HepG2 (cell line): ENCODE measurements at regions not wholly inside any gene's neighbourhood (a gene's known extent, or its start where the extent isn't known, plus 50 kb on each side); places are given as distances from the start of the nearest gene placed in this dataset.
A peak's percentile ranks its signal among the peaks of the same experiment; 100 is the strongest.

ENCODE experiments used
- ATAC-seq: fragments of 200-7000 bp; cut with Tn5 transposase; 3 replicates; pipeline ENCODE4 v1.9.1; 2020; ENCODE audit warnings: mild to moderate bottlenecking, moderate library complexity
- BruUV-seq: library from RNA; stranded (reverse); fragments of 400-500 nt; replicated peaks from 2 replicates; lab custom pipeline; 2021; lab: Mats Ljungman, UMichigan
- CTCF ChIA-PET: fragments of 300-600 bp; formaldehyde crosslinking; extraction: SDS; loops from one replicate; lab custom pipeline; 2021; ENCODE audit warnings: low total read pairs, inconsistent platforms, low intra/inter-chr PET ratio; lab: Yijun Ruan, JAX
- POLR2A ChIA-PET: fragments of 350-600 bp; sonication (Branson Sonifier 250); formaldehyde crosslinking; loops from one replicate; lab custom pipeline; 2020; ENCODE audit warnings: antibody characterized with exemption, inconsistent platforms; lab: Yijun Ruan, JAX
- DNase-seq: peaks from one replicate; pipeline ENCODE4 v3.0.0-alpha.2; 2015; ENCODE audit warnings: low spot score
- FAIRE-seq: peaks from 3 replicates; lab custom pipeline; 2011; peaks lifted over from hg19 to GRCh38; lab: Jason Lieb, UNC
- H2AFZ ChIP-seq: one replicate; pipeline ENCODE4 v1.6.1; 2011; ENCODE audit warnings: low read length, inconsistent platforms
- H3K27ac ChIP-seq: fragments of 300-600 bp; 3 replicates; pipeline ENCODE4 v1.8.0; 2011; ENCODE audit warnings: mixed run types, mild to moderate bottlenecking, mixed read lengths, low read length, inconsistent platforms; ENCODE audit not compliant: insufficient read depth; ENCODE audit errors: extremely low read length
- H3K27me3 ChIP-seq, 2 experiments: fragments of 200-600 bp in 1 of 2; 2 replicates in 1 of 2; 3 replicates in 1 of 2; pipeline versions ENCODE4 v1.6.0 to v1.8.0; 2011; ENCODE audit warnings: low read length in 2 of 2, mild to moderate bottlenecking in 2 of 2, moderate library complexity in 2 of 2, inconsistent platforms in 1 of 2; ENCODE audit not compliant: insufficient read depth in 2 of 2, control insufficient read depth in 1 of 2
- H3K36me3 ChIP-seq, 2 experiments: fragments of 200-600 bp in 1 of 2; replicated peaks in 1 of 2; 2 replicates in 1 of 2; 3 replicates in 1 of 2; pipeline versions ENCODE4 v1.5.1 to v1.8.0; 2011; ENCODE audit warnings: low read length in 2 of 2, inconsistent platforms in 1 of 2; ENCODE audit not compliant: insufficient read depth in 2 of 2, control insufficient read depth in 1 of 2
- H3K4me1 ChIP-seq: 2 replicates; pipeline ENCODE4 v1.5.1; 2012; ENCODE audit warnings: low read length, inconsistent platforms; ENCODE audit not compliant: insufficient read depth
- H3K4me2 ChIP-seq: 2 replicates; pipeline ENCODE4 v1.6.0; 2011; ENCODE audit warnings: low read depth, low read length, inconsistent platforms
- H3K4me3 ChIP-seq, 3 experiments: fragments of 200-600 bp in 1 of 3; sonication (generic), shearing (Covaris generic) in 1 of 3; replicated peaks in 1 of 3; 2 replicates each; pipeline ENCODE4 v1.5.1; 2011 to 2016; ENCODE audit warnings: low read length in 3 of 3, inconsistent platforms in 2 of 3, low read depth in 2 of 3, mild to moderate bottlenecking in 2 of 3, control low read depth in 1 of 3, mixed read lengths in 1 of 3; ENCODE audit not compliant: insufficient read depth in 1 of 3
- H3K79me2 ChIP-seq: one replicate; pipeline ENCODE4 v1.6.1; 2011; ENCODE audit warnings: low read length, inconsistent platforms; ENCODE audit not compliant: insufficient read depth
- H3K9ac ChIP-seq: 2 replicates; pipeline ENCODE4 v1.6.0; 2011; ENCODE audit warnings: mild to moderate bottlenecking, low read depth, low read length, inconsistent platforms; ENCODE audit not compliant: insufficient read depth
- H3K9me3 ChIP-seq: 2 replicates; pipeline ENCODE4 v1.5.1; 2012; ENCODE audit warnings: mild to moderate bottlenecking, low read length
- H4K20me1 ChIP-seq: 2 replicates; pipeline ENCODE4 v1.6.0; 2011; ENCODE audit warnings: inconsistent platforms, mild to moderate bottlenecking, low read length, moderate library complexity; ENCODE audit not compliant: insufficient read depth
- EP300 ChIP-seq, 3 experiments: sonication (generic) in 1 of 3; formaldehyde crosslinking in 1 of 3; IDR thresholded peaks; 2 replicates each; pipeline versions ENCODE4 v1.5.1 to v1.6.1; 2011 to 2020; ENCODE audit warnings: low read depth in 2 of 3, low read length in 2 of 3, borderline replicate concordance in 1 of 3, improper control_type of control experiment in 1 of 3, mild to moderate bottlenecking in 1 of 3, missing genetic modification reagents in 1 of 3, moderate library complexity in 1 of 3
- KLF11 ChIP-seq: IDR thresholded peaks from 2 replicates; pipeline ENCODE4 v1.6.1; 2016; ENCODE audit warnings: missing compliant biosample characterization
- RXRA ChIP-seq: sonication (generic); formaldehyde crosslinking; IDR thresholded peaks from 2 replicates; pipeline ENCODE4 v1.5.1; 2020; ENCODE audit warnings: missing genetic modification reagents
- SMC3 ChIP-seq: IDR thresholded peaks from 2 replicates; pipeline ENCODE4 v1.6.1; 2011; ENCODE audit warnings: low read length, improper control_type of control experiment
- SNAPC4 ChIP-seq: sonication (generic); formaldehyde crosslinking; IDR thresholded peaks from 2 replicates; pipeline ENCODE4 v1.4.0; 2020; ENCODE audit warnings: mild to moderate bottlenecking, missing genetic modification reagents
- SP4 ChIP-seq: sonication (generic); formaldehyde crosslinking; IDR thresholded peaks from 2 replicates; pipeline ENCODE4 v1.8.1; 2023; ENCODE audit warnings: mild to moderate bottlenecking, missing genetic modification reagents
- WGBS: methylation state at CpG from one replicate; pipeline ENCODE4 v1.1.6; 2017; ENCODE audit warnings: low lambda C conversion rate; 5-methylcytosine and 5-hydroxymethylcytosine counted together
- in situ Hi-C: cut with HindIII; loops from 2 replicates; pipeline ENCODE4 v1.10.0; 2017; ENCODE audit warnings: low pct_unique_long_range_greater_than_20kb; ENCODE audit not compliant: extremely low pct_ligation_motif_present
- intact Hi-C: fragments of 100-400 bp; cut with micrococcal nuclease; formaldehyde crosslinking; loops from one replicate; pipeline ENCODE4 v1.10.0; 2022; ENCODE audit not compliant: unreplicated experiment
- TF ChIP-seq, protein P1 (sequence below): fragments of 450-650 bp; IDR thresholded peaks from 2 replicates; pipeline ENCODE4 v1.6.1; 2016
- TF ChIP-seq, protein P2 (sequence below): sonication (generic); formaldehyde crosslinking; IDR thresholded peaks from 2 replicates; pipeline ENCODE4 v1.8.0; 2022; ENCODE audit warnings: missing genetic modification reagents, mild to moderate bottlenecking, inconsistent platforms, borderline replicate concordance
- TF ChIP-seq, protein P3 (sequence below): sonication (generic); formaldehyde crosslinking; IDR thresholded peaks from 2 replicates; pipeline ENCODE4 v1.5.0; 2020; ENCODE audit warnings: missing genetic modification reagents

DNA sequence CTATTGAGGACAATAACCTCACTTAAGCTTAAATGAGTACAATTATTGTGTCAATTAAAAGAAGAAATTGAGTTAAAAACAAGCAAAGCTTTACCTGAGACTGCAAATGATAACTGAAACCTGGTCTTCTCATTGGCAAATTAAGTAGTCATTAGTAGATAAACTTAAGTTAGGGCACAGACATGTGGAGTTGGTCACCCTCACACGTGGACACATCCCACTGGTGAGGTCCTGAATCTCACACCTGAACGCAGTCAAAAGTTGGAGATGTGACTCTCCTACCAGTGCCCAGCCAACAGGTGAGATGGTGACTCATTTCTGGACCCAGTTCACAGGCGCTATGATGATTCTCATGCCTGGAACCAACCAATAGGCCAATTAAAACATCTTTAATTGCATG, 311.6 kb downstream of the FOXL1 start:
- Histone ChIP-seq H3K9ac (no peak overlapping the region), H3K27me3 (peaks cover 5 to 43% of the 10 kb centered on the region in 2 experiments; a peak in 4 of 5 replicates), H3K4me2 (no peak overlapping the region), H3K4me3 (no peak overlapping the region), H3K36me3 (no peaks in the 10 kb centered on the region), H3K79me2 (no peaks in the 10 kb centered on the region)
- intact Hi-C loops = no loop called here
- no peak for DNase-seq
- POLR2A ChIA-PET = no interaction called here
- FAIRE-seq = no peak
- 0% methylated on average over 2 of the region's 3 CpGs for WGBS
- TF ChIP-seq, protein P1, sequence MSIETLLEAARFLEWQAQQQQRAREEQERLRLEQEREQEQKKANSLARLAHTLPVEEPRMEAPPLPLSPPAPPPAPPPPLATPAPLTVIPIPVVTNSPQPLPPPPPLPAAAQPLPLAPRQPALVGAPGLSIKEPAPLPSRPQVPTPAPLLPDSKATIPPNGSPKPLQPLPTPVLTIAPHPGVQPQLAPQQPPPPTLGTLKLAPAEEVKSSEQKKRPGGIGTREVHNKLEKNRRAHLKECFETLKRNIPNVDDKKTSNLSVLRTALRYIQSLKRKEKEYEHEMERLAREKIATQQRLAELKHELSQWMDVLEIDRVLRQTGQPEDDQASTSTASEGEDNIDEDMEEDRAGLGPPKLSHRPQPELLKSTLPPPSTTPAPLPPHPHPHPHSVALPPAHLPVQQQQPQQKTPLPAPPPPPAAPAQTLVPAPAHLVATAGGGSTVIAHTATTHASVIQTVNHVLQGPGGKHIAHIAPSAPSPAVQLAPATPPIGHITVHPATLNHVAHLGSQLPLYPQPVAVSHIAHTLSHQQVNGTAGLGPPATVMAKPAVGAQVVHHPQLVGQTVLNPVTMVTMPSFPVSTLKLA = peak; percentile 96
- TF ChIP-seq, protein P2, sequence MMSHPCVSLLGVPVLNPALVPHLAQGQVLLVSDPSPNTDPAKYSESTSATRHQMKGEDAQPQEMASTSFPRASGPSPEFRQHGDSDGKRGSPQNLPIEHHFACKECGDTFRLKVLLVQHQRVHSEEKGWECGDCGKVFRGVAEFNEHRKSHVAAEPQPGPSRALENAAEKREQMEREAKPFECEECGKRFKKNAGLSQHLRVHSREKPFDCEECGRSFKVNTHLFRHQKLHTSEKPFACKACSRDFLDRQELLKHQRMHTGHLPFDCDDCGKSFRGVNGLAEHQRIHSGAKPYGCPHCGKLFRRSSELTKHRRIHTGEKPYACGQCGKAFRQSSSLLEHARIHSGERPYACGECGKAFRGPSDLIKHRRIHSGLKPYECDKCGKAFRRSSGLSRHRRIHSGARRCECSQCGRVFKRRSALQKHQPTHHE (CRISPR knock-in tag) = no peak
- TF ChIP-seq, all 625 proteins: peak for 1
- Histone ChIP-seq H3K27ac (no peak overlapping the region), H2AFZ (no peak overlapping the region), H4K20me1 (no peaks in the 10 kb centered on the region), H3K4me1 (no peaks in the 10 kb centered on the region), H3K9me3 (no peaks in the 10 kb centered on the region)
- in situ Hi-C loops = no loop called here
- BruUV-seq = no TSS peak
- CTCF ChIA-PET = no interaction called here
- ATAC-seq = no peak

DNA sequence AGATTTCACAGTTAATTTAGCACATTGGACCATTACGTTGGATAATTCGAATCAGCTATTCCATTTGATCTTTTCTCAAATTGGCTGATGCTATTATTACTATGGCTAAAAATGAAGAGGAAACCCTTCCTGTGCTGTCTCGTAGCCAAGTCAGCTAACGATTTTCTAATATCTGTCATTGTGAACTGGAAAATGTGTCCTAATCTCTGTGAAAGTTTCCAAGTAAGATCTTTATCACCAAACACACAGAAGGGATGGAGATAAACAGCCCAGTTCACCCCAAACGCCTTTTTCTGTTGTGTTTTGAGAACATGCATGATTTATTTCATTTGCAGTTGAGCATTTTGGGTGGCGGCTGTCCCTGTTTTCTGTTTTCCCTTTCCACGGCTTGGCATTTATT, 312.8 kb downstream of the FOXL1 start:
- peaks cover 5 to 51% of the 10 kb centered on the region in 2 experiments; a peak in 4 of 5 replicates for H3K27me3 ChIP-seq
- H3K79me2 ChIP-seq = no peaks in the 10 kb centered on the region
- intact Hi-C loops (no loop called here), in situ Hi-C loops (no loop called here)
- no peak overlapping the region for H3K27ac ChIP-seq
- FAIRE-seq = no peak
- H3K36me3 ChIP-seq = no peaks in the 10 kb centered on the region
- H2AFZ ChIP-seq = no peak overlapping the region
- no peaks in the 10 kb centered on the region for H3K9me3 ChIP-seq
- WGBS = 38% methylated on average over 7 of the region's 7 CpGs
- H3K4me1 ChIP-seq = no peaks in the 10 kb centered on the region
- no peak overlapping the region for H3K4me2 ChIP-seq
- H3K9ac ChIP-seq = no peak overlapping the region
- no peak for DNase-seq
- no TSS peak for BruUV-seq
- H4K20me1 ChIP-seq = no peaks in the 10 kb centered on the region
- no peak overlapping the region for H3K4me3 ChIP-seq
- ChIA-PET POLR2A (no interaction called here), CTCF (no interaction called here)
- no peak for ATAC-seq
- TF ChIP-seq EP300 (IDR thresholded peaks at IDR 0.05; ENCODE audit: low read depth in 2 of 2, low read length in 2 of 2) (no peak), EP300 (CRISPR knock-in tag; IDR thresholded peaks at IDR 0.05; ENCODE audit: borderline replicate concordance) (no peak), KLF11 (no peak), SMC3 (no peak), SP4 (CRISPR knock-in tag) (no peak), SNAPC4 (CRISPR knock-in tag) (no peak), RXRA (no peak)
- TF ChIP-seq, protein P3, sequence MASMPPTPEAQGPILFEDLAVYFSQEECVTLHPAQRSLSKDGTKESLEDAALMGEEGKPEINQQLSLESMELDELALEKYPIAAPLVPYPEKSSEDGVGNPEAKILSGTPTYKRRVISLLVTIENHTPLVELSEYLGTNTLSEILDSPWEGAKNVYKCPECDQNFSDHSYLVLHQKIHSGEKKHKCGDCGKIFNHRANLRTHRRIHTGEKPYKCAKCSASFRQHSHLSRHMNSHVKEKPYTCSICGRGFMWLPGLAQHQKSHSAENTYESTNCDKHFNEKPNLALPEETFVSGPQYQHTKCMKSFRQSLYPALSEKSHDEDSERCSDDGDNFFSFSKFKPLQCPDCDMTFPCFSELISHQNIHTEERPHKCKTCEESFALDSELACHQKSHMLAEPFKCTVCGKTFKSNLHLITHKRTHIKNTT (CRISPR knock-in tag) = no peak
